HG03354 (cell line): ENCODE measurements at regions not wholly inside any gene's neighbourhood (a gene's known extent, or its start where the extent isn't known, plus 50 kb on each side); places are given as distances from the start of the nearest gene placed in this dataset.

ENCODE experiments used
- ATAC-seq: cut with Tn5 transposase; IDR thresholded peaks from one replicate; pipeline ENCODE4 v1.9.1; 2021; ENCODE audit warnings: mild to moderate bottlenecking; ENCODE audit not compliant: unreplicated experiment, poor library complexity, severe bottlenecking

GRCh38 chr9:118594428-118594827 is 774.8 kb downstream of the BRINP1 start:
- no peak for ATAC-seq

DNA sequence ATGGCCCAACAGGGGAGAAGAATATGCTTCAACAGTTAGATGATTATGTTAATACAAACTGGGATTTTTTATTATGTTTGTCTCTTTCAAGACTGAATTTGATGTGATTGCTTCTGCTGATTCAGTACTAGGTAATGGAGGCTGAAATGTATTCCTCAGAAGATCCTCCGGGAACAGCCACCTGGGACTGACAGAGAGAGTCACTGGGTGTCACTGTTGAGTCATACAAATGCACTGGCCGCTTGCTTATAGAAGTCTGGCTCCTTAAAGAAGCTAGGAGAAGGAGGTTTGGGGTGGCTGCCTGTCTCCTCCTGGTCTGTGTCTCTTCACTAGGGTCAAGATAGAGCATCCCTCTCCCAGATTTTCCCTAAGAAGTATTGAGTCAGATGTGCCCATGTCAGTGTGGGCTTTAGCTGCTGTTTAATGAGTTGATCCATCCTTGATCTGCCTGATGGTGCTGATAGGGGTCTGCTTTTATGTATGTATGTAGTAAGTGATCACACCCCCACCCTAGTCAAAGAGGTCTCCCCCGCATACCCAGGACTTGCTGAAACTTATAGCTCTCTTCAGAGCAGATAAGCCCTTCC is 773.4 kb downstream of the BRINP1 start:
- no peak for ATAC-seq

- no peak for ATAC-seq
Measured at GRCh38 chr9:118596374-118597015, 772.7 kb downstream of the BRINP1 start.

GRCh38 chr9:118606668-118607067 is 762.6 kb downstream of the BRINP1 start:
- no peak for ATAC-seq

- ATAC-seq, result no peak
Measured at GRCh38 chr9:118609355-118610044, 759.7 kb downstream of the BRINP1 start.

- ATAC-seq, result no peak
Measured at GRCh38 chr9:118612201-118612600, 757.0 kb downstream of the BRINP1 start.

DNA sequence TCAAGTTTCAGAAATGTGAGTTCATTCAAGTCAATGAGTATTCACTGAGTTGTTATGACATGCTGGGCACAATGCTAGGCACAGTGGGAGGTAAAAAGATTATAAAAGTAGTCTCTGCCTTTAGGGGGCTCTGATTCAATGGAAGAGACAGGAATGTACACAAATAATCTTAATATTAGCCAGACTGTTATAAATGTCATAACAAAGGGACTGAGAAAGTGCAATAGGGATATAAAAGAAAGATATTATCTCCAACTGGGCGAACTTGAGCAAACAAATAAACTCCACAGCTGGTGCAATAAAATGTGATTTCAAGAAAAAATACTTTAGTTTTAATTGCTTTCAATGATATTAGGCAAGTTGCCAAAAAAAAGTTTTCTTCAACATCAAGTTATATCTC is 755.2 kb downstream of the BRINP1 start:
- no peak for ATAC-seq

DNA sequence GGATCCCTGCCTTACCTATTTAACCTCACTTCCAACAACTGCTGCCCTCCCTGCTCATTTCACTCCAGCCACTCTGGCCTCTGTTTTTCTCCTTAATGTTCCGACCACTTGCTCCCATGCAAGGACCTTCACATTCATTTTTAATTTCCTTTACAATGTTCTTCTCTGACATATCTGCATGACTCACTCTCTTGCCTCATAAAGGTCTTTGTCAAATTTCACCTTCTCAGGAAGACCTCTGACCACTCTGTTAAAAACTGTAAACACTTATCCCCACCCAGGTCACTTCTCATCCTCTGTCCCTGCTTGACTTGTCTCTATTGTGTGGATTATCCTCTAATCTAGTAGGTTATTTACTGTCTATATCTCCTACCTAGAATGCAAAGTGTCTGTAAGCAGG is 751.2 kb downstream of the BRINP1 start:
- ATAC-seq, result no peak

GRCh38 chr9:118618849-118619248 is 750.4 kb downstream of the BRINP1 start:
- ATAC-seq, result no peak

DNA sequence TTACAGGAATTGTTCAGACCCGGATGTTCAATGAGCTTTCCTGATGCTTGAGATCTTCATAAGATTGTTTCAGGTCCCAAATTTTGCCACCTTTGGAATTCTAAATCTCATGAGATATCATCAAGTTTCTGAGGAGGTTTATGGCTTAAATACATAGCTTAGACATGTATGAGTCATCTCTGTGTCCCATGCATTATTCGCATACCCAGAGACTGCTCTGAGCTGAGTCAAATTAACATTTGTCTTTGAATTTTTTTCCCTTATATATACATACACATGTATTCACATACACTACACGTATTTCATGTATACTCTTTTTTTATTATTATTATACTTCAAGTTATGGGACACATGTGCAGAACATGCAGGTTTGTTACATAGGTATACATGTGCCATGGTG is 744.6 kb downstream of the BRINP1 start:
- ATAC-seq, result no peak

GRCh38 chr9:118630079-118630478 is 739.2 kb downstream of the BRINP1 start:
- ATAC-seq, result no peak

- ATAC-seq, result no peak
Measured at GRCh38 chr9:118630931-118631595, 738.2 kb downstream of the BRINP1 start.

DNA sequence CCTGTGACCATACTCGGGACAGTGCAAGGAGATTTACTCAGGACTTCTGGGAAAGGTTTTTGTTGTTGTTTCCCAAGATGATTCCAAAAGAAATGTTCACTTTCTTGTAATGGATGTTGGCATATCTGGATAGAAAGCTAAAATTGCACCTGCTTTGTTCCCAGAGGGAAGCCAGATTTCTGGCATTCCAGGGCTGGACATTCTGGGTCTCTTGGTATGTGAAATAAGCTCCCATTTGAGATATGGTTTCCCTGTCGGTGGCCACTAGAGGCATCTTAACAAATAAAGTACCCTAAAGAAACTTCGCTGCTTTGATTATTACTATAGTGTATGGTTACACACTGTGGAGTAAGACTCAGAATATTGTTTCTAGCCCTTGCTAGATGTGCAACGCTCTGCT is 737.3 kb downstream of the BRINP1 start:
- no peak for ATAC-seq

- no peak for ATAC-seq
Measured at GRCh38 chr9:118635416-118635815, 733.8 kb downstream of the BRINP1 start.

GRCh38 chr9:118637681-118638080 is 731.6 kb downstream of the BRINP1 start:
- ATAC-seq, result no peak

GRCh38 chr9:118640836-118641560 is 728.2 kb downstream of the BRINP1 start:
- no peak for ATAC-seq

DNA sequence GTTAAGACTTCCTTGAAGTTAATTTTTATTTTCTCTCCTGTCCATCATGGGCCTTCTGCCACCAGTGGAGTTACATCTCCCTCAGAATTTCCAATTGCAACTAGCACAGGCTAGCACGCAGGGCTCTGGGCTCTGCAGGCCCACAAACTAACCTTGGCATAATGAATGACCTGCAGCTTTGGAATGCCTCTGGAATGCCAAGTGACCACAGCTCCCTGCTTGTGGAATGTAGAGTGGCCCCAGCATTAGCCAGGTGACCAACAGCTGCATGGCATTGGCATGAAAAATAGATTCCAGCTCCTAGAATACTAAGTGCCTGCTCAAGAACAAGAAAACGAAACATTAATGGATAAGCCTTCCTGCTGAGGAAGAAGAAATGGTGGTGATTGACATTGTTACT is 726.1 kb downstream of the BRINP1 start:
- ATAC-seq, result no peak

- ATAC-seq, result no peak
Measured at GRCh38 chr9:118644066-118644465, 725.2 kb downstream of the BRINP1 start.

DNA sequence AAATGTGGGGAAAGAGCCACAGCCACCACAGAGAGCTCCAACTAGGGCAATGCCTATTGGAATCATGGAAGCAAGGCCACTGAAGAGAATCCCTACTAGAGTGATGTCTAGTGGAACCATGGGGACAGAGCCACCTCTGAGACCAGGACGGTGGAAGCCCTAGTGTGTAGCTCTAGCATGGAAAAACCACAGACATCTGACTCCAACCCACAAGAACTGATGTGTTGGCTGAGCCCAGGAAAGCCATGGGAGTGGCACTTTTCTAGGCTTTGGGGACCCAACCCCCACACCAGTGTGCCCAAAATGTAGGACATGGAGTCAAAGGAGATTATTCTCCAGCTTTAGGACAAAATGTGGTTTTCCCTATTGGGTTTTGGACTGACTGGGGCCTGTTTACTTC is 721.9 kb downstream of the BRINP1 start:
- no peak for ATAC-seq

- no peak for ATAC-seq
Measured at GRCh38 chr9:118650417-118650816, 718.8 kb downstream of the BRINP1 start.
